H9 (cell line): ENCODE measurements at regions not wholly inside any gene's neighbourhood (a gene's known extent, or its start where the extent isn't known, plus 50 kb on each side); places are given as distances from the start of the nearest gene placed in this dataset.

Experiments used
- DNase-seq: peaks from one replicate; pipeline ENCODE4 v3.0.0-alpha.2; 2017
- H2AFZ ChIP-seq: one replicate; pipeline ENCODE4 v1.6.1; 2013; ENCODE audit warnings: mild to moderate bottlenecking, low read length, control low read depth, moderate library complexity
- H2AK5ac ChIP-seq: 2 replicates; pipeline ENCODE4 v1.6.1; 2013; ENCODE audit warnings: low read length, control low read depth, mixed read lengths; ENCODE audit not compliant: insufficient read length
- H2BK120ac ChIP-seq: one replicate; pipeline ENCODE4 v1.6.1; 2013; ENCODE audit warnings: low read depth, mild to moderate bottlenecking, low read length, control low read depth, inconsistent platforms; ENCODE audit not compliant: poor library complexity, severe bottlenecking
- H2BK12ac ChIP-seq: 2 replicates; pipeline ENCODE4 v1.6.1; 2013; ENCODE audit warnings: low read length, control low read depth, mixed read lengths, low read depth; ENCODE audit not compliant: insufficient read length
- H2BK15ac ChIP-seq: 2 replicates; pipeline ENCODE4 v1.6.1; 2013; ENCODE audit warnings: low read depth, low read length, control low read depth
- H2BK20ac ChIP-seq: one replicate; pipeline ENCODE4 v1.6.1; 2013; ENCODE audit warnings: low read depth, mild to moderate bottlenecking, low read length, control low read depth, inconsistent platforms; ENCODE audit not compliant: poor library complexity, severe bottlenecking
- H2BK5ac ChIP-seq: 2 replicates; pipeline ENCODE4 v1.6.1; 2013; ENCODE audit warnings: low read length, control low read depth, mixed read lengths; ENCODE audit not compliant: insufficient read length
- H3K14ac ChIP-seq: 2 replicates; pipeline ENCODE4 v1.6.1; 2013; ENCODE audit warnings: low read length, control low read depth; ENCODE audit not compliant: insufficient read depth
- H3K18ac ChIP-seq: 2 replicates; pipeline ENCODE4 v1.6.1; 2013; ENCODE audit warnings: low read depth, mild to moderate bottlenecking, mixed read lengths, low read length, control low read depth; ENCODE audit not compliant: insufficient read length
- H3K23ac ChIP-seq: 2 replicates; pipeline ENCODE4 v1.6.1; 2013; ENCODE audit warnings: low read length, control low read depth, mixed read lengths, low read depth; ENCODE audit not compliant: insufficient read length
- H3K23me2 ChIP-seq: 2 replicates; pipeline ENCODE4 v1.6.1; 2013; ENCODE audit warnings: low read depth, mild to moderate bottlenecking, mixed read lengths, low read length, control low read depth; ENCODE audit not compliant: insufficient read length, poor library complexity, severe bottlenecking
- H3K27ac ChIP-seq: 2 replicates; pipeline ENCODE4 v1.5.1; 2013; ENCODE audit warnings: low read length, control low read depth, mixed read lengths, low read depth; ENCODE audit not compliant: insufficient read length
- H3K27me3 ChIP-seq: 2 replicates; pipeline ENCODE4 v1.6.1; 2013; ENCODE audit warnings: low read length, control low read depth, inconsistent platforms; ENCODE audit not compliant: insufficient read depth
- H3K4ac ChIP-seq: 2 replicates; pipeline ENCODE4 v1.6.1; 2013; ENCODE audit warnings: low read depth, mild to moderate bottlenecking, control low read depth, inconsistent platforms, low read length, moderate library complexity
- H3K4me1 ChIP-seq: 2 replicates; pipeline ENCODE4 v1.6.1; 2013; ENCODE audit warnings: low read length, control low read depth, inconsistent platforms; ENCODE audit not compliant: insufficient read depth
- H3K4me2 ChIP-seq: 2 replicates; pipeline ENCODE4 v1.6.1; 2013; ENCODE audit warnings: low read length, control low read depth, mixed read lengths; ENCODE audit not compliant: insufficient read length, insufficient read depth
- H3K56ac ChIP-seq: 2 replicates; pipeline ENCODE4 v1.6.1; 2013; ENCODE audit warnings: low read depth, mild to moderate bottlenecking, mixed read lengths, low read length, control low read depth; ENCODE audit not compliant: insufficient read length
- H3K79me1 ChIP-seq: 2 replicates; pipeline ENCODE4 v1.6.1; 2013; ENCODE audit warnings: low read depth, mild to moderate bottlenecking, moderate library complexity, low read length, control low read depth, inconsistent platforms; ENCODE audit not compliant: insufficient read depth, poor library complexity, severe bottlenecking
- H3K79me2 ChIP-seq: 2 replicates; pipeline ENCODE4 v1.6.1; 2013; ENCODE audit warnings: low read length, control low read depth, inconsistent platforms; ENCODE audit not compliant: insufficient read depth
- H3K9ac ChIP-seq: 2 replicates; pipeline ENCODE4 v1.6.1; 2013; ENCODE audit warnings: low read length, control low read depth, mixed read lengths; ENCODE audit not compliant: insufficient read length; ENCODE audit errors: extremely low read depth
- H3K9me3 ChIP-seq: one replicate; pipeline ENCODE4 v1.6.1; 2013; ENCODE audit warnings: low read depth, low read length, inconsistent platforms; ENCODE audit not compliant: control insufficient read depth
- H3T11ph ChIP-seq: one replicate; pipeline ENCODE4 v1.6.1; 2013; ENCODE audit warnings: mild to moderate bottlenecking, low read length, control low read depth, inconsistent platforms
- H4K20me1 ChIP-seq: one replicate; pipeline ENCODE4 v1.6.1; 2013; ENCODE audit not compliant: control insufficient read depth, insufficient read length, insufficient read depth
- H4K5ac ChIP-seq: 2 replicates; pipeline ENCODE4 v1.6.1; 2013; ENCODE audit warnings: low read depth, mild to moderate bottlenecking, mixed read lengths, low read length, control low read depth; ENCODE audit not compliant: insufficient read length
- H4K8ac ChIP-seq: replicated peaks from 2 replicates; pipeline ENCODE4 v1.6.1; 2013; ENCODE audit warnings: low read length, control low read depth, mixed read lengths, low read depth; ENCODE audit not compliant: insufficient read length
- H4K91ac ChIP-seq: 2 replicates; pipeline ENCODE4 v1.6.1; 2013; ENCODE audit warnings: low read depth, mild to moderate bottlenecking, moderate library complexity, mixed read lengths, low read length, control low read depth; ENCODE audit not compliant: insufficient read length
- H3K27ac Mint-ChIP-seq, 3 experiments: 2 replicates in 2 of 3; 3 replicates in 1 of 3; pipeline ENCODE4 v1.8.0; 2020 to 2021; ENCODE audit warnings: mixed read lengths in 3 of 3, mild to moderate bottlenecking in 1 of 3, moderate library complexity in 1 of 3
- H3K27me3 Mint-ChIP-seq: 2 replicates; pipeline ENCODE4 v1.8.0; 2021; ENCODE audit warnings: low read depth, mild to moderate bottlenecking, moderate library complexity, mixed read lengths
- H3K36me3 Mint-ChIP-seq, 3 experiments: 2 replicates in 2 of 3; 3 replicates in 1 of 3; pipeline ENCODE4 v1.8.0; 2020 to 2021; ENCODE audit warnings: low read depth in 3 of 3, mixed read lengths in 3 of 3; ENCODE audit not compliant: insufficient read depth in 1 of 3
- H3K4me1 Mint-ChIP-seq, 2 experiments: 2 replicates each; pipeline ENCODE4 v1.8.0; 2020; ENCODE audit warnings: mixed read lengths in 2 of 2
- H3K4me3 Mint-ChIP-seq, 2 experiments: 2 replicates in 1 of 2; 3 replicates in 1 of 2; pipeline ENCODE4 v1.8.0; 2020 to 2021; ENCODE audit warnings: mild to moderate bottlenecking in 2 of 2, mixed read lengths in 2 of 2, moderate library complexity in 1 of 2
- H3K9me3 Mint-ChIP-seq, 2 experiments: 2 replicates in 1 of 2; 3 replicates in 1 of 2; pipeline ENCODE4 v1.8.0; 2020; ENCODE audit warnings: mild to moderate bottlenecking in 2 of 2, mixed read lengths in 2 of 2, moderate library complexity in 1 of 2
- WGBS: extraction: QIAGEN DNeasy Blood & Tissue Kit; methylation state at CpG from one replicate; pipeline ENCODE4 v1.1.7; 2013; ENCODE audit warnings: missing lambda C conversion rate, low lambda C conversion rate, mixed read lengths; ENCODE audit not compliant: insufficient read length; ENCODE audit errors: extremely low coverage; 5-methylcytosine and 5-hydroxymethylcytosine counted together
- TF ChIP-seq, protein P1 (sequence below): fragments of 200-600 bp; sonication (generic); conservative IDR thresholded peaks from 3 replicates; pipeline ENCODE4 v1.8.0; 2021; ENCODE audit warnings: antibody characterized with exemption, mild to moderate bottlenecking

DNA sequence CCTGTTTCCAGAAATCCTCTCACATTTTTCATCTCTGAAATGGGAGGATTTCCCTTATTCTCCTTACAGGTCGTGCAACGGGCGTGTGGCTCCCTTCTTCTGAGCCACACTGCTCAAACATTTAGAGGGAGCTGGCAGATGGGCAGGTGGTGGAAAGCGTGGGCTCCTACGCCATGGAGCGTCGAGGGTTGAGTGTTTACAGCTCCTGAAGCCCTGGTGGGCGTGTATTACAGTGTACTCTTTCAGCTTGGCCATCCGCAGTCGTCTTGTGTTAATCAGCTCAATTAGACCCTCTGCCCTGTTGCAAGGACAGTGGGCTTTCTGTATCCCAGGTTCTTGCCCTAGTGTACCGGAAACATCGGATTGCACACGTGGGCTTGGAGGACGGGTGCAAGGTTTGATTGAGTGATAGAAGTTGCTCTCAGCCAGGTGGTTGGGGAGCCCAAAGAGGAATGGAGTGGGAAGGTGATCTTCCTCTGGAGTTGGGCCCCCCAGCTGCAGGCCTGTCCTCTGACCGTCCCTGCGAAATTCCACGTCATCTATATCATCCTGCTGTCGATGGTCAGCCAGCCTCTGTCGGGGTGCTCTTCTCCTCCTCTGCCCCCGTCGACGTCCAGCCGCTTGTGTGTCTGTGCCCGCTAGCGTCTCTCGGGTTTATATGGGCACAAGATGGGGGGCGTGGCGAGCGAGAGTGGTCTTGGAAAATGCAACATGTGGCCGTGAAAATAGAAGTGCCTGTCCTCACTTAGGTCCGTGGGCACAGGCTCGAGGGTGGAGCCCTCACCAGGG lies 120.3 kb upstream of the DSEL start:
- Histone ChIP-seq H2AK5ac (no peak overlapping the region), H3K4me2 (no peak overlapping the region), H4K8ac (no peak overlapping the region), H3K18ac (no peak overlapping the region), H3K27me3 (no peaks in the 10 kb centered on the region), H4K5ac (no peak overlapping the region), H3K9me3 (no peaks in the 10 kb centered on the region), H3K14ac (no peak overlapping the region), H2AFZ (no peak overlapping the region), H4K91ac (no peak overlapping the region), H3K4ac (no peak overlapping the region), H2BK20ac (no peak overlapping the region), H3K27ac (no peak overlapping the region), H3K4me1 (peaks cover 5% of the 10 kb centered on the region), H4K20me1 (no peaks in the 10 kb centered on the region), H2BK120ac (no peak overlapping the region), H2BK15ac (no peak overlapping the region), H2BK5ac (no peak overlapping the region), H3T11ph (no peak overlapping the region), H2BK12ac (no peak overlapping the region), H3K9ac (no peak overlapping the region), H3K23ac (no peak overlapping the region), H3K79me2 (no peaks in the 10 kb centered on the region), H3K23me2 (no peaks in the 10 kb centered on the region), H3K79me1 (no peaks in the 10 kb centered on the region), H3K56ac (no peak overlapping the region)
- Mint-ChIP-seq H3K9me3 (no peaks in the 10 kb centered on the region), H3K27ac (peak overlapping the region in 2 of 3 experiments; percentile 41 to 74; a peak in 3 of 7 replicates), H3K4me1 (peaks cover 34 to 46% of the 10 kb centered on the region in 2 experiments), H3K27me3 (no peaks in the 10 kb centered on the region), H3K36me3 (peaks cover 0 to 4% (median 0%) of the 10 kb centered on the region in 3 experiments; a peak in 2 of 7 replicates), H3K4me3 (no peak overlapping the region)
- TF ChIP-seq, protein P1, sequence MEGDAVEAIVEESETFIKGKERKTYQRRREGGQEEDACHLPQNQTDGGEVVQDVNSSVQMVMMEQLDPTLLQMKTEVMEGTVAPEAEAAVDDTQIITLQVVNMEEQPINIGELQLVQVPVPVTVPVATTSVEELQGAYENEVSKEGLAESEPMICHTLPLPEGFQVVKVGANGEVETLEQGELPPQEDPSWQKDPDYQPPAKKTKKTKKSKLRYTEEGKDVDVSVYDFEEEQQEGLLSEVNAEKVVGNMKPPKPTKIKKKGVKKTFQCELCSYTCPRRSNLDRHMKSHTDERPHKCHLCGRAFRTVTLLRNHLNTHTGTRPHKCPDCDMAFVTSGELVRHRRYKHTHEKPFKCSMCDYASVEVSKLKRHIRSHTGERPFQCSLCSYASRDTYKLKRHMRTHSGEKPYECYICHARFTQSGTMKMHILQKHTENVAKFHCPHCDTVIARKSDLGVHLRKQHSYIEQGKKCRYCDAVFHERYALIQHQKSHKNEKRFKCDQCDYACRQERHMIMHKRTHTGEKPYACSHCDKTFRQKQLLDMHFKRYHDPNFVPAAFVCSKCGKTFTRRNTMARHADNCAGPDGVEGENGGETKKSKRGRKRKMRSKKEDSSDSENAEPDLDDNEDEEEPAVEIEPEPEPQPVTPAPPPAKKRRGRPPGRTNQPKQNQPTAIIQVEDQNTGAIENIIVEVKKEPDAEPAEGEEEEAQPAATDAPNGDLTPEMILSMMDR: no peak
- WGBS: no CpG with 5 or more reads among the region's 32 CpGs
- DNase-seq: peak; percentile 28
